ENCODE measurements at regions not wholly inside any gene's neighbourhood (a gene's known extent, or its start where the extent isn't known, plus 50 kb on each side); places are given as distances from the start of the nearest gene placed in this dataset.
"Not testable (repeated sequence)": the region's sequence is repeated elsewhere in the genome, so short reads cannot be mapped to it uniquely, and the experiment has no call there.

DNA sequence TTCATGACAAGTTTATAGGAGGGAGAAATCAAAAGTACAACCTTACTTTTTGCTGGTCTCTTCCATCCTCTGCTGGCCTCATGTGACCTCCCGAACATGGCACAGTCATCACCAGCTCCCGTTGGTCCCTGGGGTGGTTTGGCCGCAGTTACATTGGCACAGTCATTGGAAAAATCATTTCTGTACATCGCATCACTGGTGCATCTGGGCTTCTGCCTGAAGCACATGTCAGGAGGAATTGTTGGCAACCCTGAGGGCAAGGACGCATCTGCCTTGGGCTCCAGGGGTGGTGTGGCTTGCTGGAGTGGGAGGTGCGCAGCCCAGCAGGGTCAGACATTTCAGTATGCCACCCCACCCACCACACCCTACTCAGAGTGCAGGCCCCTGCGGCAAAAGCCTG lies 162.9 kb upstream of the SLC24A3 start:
- H3K27ac Mint-ChIP-seq = no peak overlapping the region
- no peaks in the 10 kb centered on the region for H3K9me3 Mint-ChIP-seq (ENCODE audit: low read depth)
- H3K4me3 Mint-ChIP-seq (ENCODE audit: low read depth) = no peak overlapping the region
- H3K27me3 Mint-ChIP-seq = peaks cover 4% of the 10 kb centered on the region
- no peak for DNase-seq (ENCODE audit: low spot score, unreplicated experiment)
- TF ChIP-seq, protein P1, sequence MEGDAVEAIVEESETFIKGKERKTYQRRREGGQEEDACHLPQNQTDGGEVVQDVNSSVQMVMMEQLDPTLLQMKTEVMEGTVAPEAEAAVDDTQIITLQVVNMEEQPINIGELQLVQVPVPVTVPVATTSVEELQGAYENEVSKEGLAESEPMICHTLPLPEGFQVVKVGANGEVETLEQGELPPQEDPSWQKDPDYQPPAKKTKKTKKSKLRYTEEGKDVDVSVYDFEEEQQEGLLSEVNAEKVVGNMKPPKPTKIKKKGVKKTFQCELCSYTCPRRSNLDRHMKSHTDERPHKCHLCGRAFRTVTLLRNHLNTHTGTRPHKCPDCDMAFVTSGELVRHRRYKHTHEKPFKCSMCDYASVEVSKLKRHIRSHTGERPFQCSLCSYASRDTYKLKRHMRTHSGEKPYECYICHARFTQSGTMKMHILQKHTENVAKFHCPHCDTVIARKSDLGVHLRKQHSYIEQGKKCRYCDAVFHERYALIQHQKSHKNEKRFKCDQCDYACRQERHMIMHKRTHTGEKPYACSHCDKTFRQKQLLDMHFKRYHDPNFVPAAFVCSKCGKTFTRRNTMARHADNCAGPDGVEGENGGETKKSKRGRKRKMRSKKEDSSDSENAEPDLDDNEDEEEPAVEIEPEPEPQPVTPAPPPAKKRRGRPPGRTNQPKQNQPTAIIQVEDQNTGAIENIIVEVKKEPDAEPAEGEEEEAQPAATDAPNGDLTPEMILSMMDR (IDR thresholded peaks at IDR 0.05; ENCODE audit: unreplicated experiment) = no peak
- H3K36me3 Mint-ChIP-seq (ENCODE audit: insufficient read depth) = no peaks in the 10 kb centered on the region
- H3K4me1 Mint-ChIP-seq (ENCODE audit: low read depth) = no peaks in the 10 kb centered on the region

DNA sequence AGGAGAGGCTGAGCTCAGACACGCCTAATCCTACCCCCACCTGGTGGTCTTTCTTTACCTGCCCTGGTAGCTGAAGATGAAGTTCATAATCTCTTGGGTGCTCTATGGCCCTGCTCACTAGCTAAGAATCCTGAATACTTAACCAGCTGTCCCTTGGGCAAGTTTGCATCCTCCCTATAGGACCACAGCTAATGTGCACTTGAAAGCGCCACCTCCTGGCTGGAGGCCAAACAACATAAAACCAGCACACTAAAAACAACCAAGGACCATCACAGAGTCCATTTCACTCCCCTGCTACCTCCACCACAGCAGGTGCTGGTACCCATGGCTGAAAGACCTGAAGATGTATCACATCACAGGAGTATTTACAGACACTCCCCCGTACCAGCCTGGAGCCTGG lies 155.5 kb upstream of the SLC24A3 start:
- TF ChIP-seq, protein P1 (IDR thresholded peaks at IDR 0.05; ENCODE audit: unreplicated experiment) = peak; percentile 10
- Mint-ChIP-seq H3K27ac (no peak overlapping the region), H3K4me1 (ENCODE audit: low read depth) (no peaks in the 10 kb centered on the region), H3K4me3 (ENCODE audit: low read depth) (no peak overlapping the region), H3K27me3 (no peaks in the 10 kb centered on the region), H3K9me3 (ENCODE audit: low read depth) (peaks cover 37% of the 10 kb centered on the region), H3K36me3 (ENCODE audit: insufficient read depth) (no peaks in the 10 kb centered on the region)
- DNase-seq (ENCODE audit: low spot score, unreplicated experiment) = no peak

DNA sequence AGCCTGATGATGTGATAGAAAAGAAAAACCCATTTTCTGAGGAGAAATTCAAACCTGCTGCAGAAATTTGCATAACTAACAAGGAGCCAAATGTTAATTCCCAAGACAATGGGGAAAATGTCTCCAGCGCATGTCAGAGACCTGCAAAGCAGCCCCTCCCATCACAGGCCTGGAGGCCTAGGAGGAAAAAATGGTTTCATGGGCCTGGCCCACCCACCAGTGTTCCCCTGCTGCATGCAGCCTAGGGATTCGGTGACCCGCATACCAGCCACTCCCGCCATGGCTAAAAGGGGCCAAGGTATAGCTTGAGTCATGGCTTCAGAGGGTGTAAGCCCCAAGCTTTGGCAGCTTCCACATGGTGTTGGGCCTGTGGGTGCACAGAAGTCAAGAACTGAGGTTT lies 147.7 kb upstream of the SLC24A3 start:
- not testable (repeated sequence) for H3K27me3 Mint-ChIP-seq; H3K27ac Mint-ChIP-seq; DNase-seq (ENCODE audit: low spot score, unreplicated experiment); H3K4me1 Mint-ChIP-seq (ENCODE audit: low read depth); H3K36me3 Mint-ChIP-seq (ENCODE audit: insufficient read depth); H3K4me3 Mint-ChIP-seq (ENCODE audit: low read depth)
- peaks cover 48% of the 10 kb centered on the region for H3K9me3 Mint-ChIP-seq (ENCODE audit: low read depth)

DNA sequence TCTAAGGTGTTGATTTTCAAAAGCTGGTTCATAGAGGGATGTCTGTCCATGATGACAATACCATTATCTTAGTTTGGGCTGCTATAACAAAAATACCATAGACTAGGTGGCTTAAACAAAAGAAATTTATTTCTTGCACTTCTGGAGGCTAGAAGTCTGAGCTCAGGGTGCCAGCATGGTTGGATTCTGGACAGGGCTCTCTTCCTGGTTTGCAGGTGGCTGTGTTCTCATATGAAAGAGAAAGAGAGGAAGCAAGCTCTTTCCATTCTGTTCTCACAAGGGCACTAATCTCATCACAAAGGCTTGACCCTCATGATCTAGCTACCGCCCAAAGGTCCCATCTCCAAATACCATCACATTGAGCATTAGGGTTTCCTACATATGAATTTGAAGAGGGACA lies 144.5 kb upstream of the SLC24A3 start:
- peaks cover 2% of the 10 kb centered on the region for H3K36me3 Mint-ChIP-seq (ENCODE audit: insufficient read depth)
- TF ChIP-seq, protein P1 (IDR thresholded peaks at IDR 0.05; ENCODE audit: unreplicated experiment) = no peak
- DNase-seq (ENCODE audit: low spot score, unreplicated experiment) = no peak
- H3K4me1 Mint-ChIP-seq (ENCODE audit: low read depth) = no peaks in the 10 kb centered on the region
- no peak overlapping the region for H3K4me3 Mint-ChIP-seq (ENCODE audit: low read depth)
- H3K27me3 Mint-ChIP-seq = peaks cover 15% of the 10 kb centered on the region
- H3K9me3 Mint-ChIP-seq (ENCODE audit: low read depth) = peaks cover 22% of the 10 kb centered on the region
- H3K27ac Mint-ChIP-seq = no peak overlapping the region

DNA sequence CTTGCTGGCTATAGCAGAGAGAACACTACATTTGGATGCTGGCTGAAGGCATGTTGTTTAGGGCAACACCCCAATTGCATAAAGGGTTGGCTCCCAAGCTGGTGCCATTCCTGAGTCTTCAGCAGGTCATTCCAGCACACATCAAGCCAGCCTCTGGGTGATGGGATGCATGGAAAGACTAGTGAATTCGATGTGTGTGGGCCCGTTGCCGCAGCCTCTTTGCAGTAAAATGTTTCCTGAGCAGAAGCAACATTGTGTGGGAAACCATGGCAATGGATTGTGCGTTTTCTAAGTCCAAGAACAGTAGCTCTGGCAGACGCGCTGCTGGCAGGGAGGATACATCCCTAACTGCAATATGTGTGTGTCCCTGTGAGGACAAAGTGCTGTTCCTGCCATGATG lies 142.4 kb upstream of the SLC24A3 start:
- Mint-ChIP-seq H3K9me3 (ENCODE audit: low read depth) (peaks cover 8% of the 10 kb centered on the region), H3K27me3 (peaks cover 23% of the 10 kb centered on the region), H3K36me3 (ENCODE audit: insufficient read depth) (no peaks in the 10 kb centered on the region), H3K4me3 (ENCODE audit: low read depth) (no peak overlapping the region), H3K4me1 (ENCODE audit: low read depth) (no peaks in the 10 kb centered on the region), H3K27ac (no peak overlapping the region)
- DNase-seq (ENCODE audit: low spot score, unreplicated experiment) = no peak
- TF ChIP-seq, protein P1 (IDR thresholded peaks at IDR 0.05; ENCODE audit: unreplicated experiment) = no peak

DNA sequence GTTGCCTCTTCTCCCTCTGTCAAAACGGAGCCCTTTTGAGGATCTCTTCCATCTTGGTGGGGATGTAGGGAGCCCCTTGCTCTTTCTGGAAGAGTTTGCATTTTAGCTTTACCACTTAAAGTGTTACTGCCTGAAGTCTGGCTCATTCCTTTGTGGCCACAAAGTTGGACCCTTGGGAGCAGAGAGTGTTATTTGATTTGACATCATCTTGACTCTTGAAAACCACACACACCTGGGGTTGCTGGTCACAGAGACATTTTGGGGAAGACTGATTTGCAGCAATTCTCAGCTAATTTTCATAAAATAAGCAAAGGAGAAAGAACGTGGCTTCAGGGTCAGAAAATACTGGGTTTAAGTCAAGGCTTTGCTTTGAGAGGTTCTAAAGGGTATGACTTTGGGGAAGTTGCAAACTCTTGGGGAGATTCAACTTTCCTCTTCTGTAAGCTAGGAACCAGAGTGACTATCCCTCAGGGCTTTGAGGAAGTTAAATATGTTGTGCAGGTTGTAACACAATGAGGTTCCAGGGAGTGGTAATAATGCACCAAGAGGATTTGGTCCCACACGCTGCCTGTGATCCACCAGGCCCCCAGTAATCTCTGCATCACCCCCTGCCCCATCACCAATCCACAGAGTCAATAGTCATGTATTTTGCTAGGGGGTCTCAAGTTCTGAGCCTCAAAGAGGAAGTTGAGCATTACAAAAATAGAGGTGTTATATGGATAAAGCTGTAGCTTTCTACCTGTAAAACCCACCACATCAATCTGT lies 141.6 kb upstream of the SLC24A3 start:
- Mint-ChIP-seq H3K27me3 (peaks cover 23% of the 10 kb centered on the region), H3K9me3 (ENCODE audit: low read depth) (peaks cover 4% of the 10 kb centered on the region), H3K27ac (no peak overlapping the region), H3K36me3 (ENCODE audit: insufficient read depth) (no peaks in the 10 kb centered on the region), H3K4me1 (ENCODE audit: low read depth) (no peaks in the 10 kb centered on the region), H3K4me3 (ENCODE audit: low read depth) (no peak overlapping the region)
- DNase-seq (ENCODE audit: low spot score, unreplicated experiment) = no peak
- TF ChIP-seq, protein P1 (IDR thresholded peaks at IDR 0.05; ENCODE audit: unreplicated experiment) = no peak

Data from progenitor cell of endocrine pancreas (in vitro differentiated cells).